Activated CD4-positive, alpha-beta T cell treated with anti-CD3 and anti-CD28 coated beads, Interleukin-2, Interleukin-6, amounts not matched to agents 100 ng/mL and 50 ng/mL, durations not matched to agents 16 hours and 8 hours (primary cell): ENCODE measurements at regions not wholly inside any gene's neighbourhood (a gene's known extent, or its start where the extent isn't known, plus 50 kb on each side); places are given as distances from the start of the nearest gene placed in this dataset.
"Not testable (repeated sequence)": the region's sequence is repeated elsewhere in the genome, so short reads cannot be mapped to it uniquely, and the experiment has no call there.

Experiments
- DNase-seq: peaks from one replicate; pipeline ENCODE4 v3.0.0-alpha.2; 2020

DNA sequence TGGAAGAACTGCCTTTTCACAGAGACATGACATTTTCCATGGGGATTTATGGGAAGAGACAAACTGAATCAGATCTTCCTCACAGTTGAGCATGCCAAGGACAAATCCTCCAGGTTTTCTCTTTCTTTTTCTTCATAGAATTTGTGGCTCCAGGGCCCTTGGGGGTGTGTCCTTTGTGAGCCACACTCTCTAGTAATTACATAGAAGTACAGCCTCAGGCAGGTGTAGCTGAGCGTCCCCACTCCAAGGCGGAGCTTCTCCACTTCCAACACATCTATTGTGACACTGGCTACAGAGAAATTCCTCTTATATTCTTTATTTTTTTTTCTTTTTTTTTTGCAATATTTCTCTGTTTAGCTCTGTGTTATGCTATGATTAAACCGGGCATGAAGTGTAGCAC is 420.5 kb upstream of the CD180 start:
- no peak for DNase-seq

DNA sequence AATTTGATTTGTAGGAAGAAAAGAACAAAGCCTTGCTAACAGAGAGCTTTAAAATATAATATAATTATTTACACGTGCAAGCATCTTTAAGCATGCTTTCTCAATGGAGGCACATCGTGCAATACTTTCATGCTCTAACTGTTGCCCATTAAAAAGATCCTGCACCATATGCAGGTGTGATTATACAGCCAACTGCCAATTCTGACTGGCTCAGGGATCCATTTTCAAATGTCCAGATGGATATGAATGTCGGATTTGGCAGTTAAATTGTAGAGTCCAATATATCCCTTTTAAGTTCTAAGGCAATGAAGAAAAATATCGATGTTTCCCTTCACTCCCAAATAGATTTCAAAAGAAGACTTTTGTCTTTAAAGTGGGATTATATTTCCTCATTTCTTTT is 416.4 kb upstream of the CD180 start:
- no peak for DNase-seq

- DNase-seq, result no peak
Observed at GRCh38 chr5:67610186-67610912, 413.8 kb upstream of the CD180 start.

DNA sequence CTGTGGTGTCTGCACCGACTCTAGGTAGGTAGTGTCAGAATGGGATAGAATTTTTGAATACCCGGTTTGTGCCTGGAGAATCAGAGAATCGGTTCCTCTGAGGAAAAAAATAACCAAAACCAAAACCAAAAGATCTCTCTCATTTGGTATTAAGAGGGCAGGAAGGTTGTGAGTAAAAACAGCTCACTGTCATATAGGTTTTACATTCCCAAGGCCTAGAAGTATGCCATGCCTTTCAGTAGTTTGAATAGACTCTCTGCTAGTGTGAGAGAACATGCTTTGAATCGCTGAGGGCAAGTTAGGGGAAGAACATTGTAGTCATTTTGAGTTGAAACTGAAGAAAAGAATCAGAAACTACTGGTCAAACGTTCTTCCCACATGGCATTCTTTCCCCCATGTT is 411.4 kb upstream of the CD180 start:
- DNase-seq, result no peak

DNA sequence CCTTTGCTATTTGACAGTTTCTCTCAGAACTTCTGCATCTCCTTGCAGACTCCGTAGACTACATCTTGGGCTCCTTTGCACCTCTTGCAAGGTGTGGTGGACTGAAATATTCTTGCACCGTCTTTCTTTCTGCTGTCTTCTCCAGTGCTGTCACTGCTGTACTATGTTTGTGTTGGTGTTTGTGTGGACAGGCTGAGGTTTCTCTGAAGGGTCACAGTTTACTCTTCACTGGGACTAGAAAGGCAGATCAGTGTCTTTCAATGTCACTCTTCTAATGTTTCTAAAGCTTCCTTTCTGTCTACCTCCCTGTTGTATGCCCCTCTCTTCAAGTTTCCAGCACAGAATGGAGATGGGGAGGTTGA is 410.0 kb upstream of the CD180 start:
- DNase-seq, result no peak

DNA sequence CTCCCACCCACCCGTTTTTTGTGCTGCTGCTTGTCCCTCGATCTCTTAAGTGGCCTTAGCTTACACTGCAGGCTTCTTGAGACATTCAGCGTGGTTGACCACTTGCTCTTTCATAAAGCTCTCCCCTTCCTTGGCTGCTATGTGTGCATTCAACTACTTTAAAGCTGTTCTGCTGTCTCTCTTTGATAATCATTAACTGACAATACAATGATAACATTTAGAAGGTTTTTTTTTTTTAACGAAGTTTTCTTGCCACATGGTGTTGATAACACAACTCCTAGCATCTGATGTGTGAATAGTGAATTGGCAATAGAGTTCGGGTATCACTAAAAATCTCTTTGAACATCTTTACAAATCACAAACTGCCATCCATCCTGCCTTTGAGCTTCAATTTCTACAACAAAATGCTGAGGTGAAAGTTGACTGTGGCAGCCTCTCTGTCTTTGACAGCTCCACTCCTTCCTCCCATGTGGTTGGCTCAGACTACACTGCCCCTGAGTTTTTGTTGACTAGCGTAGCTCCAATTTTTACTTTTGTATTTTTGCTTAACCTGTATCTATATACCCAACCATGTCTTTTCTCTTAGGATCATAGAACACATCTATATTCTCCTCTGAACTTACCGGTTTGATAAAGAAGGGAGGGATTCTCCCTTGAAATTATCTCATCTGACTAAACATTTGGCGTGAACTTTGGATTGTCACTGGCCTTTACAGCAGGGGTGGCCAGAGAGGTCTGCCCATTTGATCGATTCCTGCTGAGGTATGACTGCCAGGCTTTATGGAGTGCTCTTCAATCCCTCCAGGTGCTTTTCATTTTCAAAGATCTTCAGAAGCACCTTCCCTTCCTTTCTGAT is 409.4 kb upstream of the CD180 start:
- no peak for DNase-seq

- no peak for DNase-seq
Observed at GRCh38 chr5:67591491-67591890, 394.9 kb upstream of the CD180 start.

DNA sequence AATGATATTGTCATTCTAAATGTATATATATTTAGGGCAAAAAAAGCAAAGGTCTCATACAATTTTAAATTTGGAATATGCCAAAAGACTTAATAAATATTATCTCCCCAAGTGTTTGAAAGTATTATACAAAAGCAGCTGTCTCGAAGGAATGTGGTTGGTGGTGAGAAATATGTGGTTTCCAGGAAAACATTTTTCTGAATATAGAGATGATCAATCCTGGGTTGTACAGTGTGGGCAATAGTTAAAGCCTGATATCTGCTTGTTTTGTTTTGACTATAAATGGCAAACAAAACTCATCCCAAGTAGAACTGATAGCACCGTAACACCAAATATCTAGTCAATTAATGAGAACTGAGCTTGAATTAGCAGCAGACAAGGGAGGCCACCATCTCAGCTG is 391.8 kb upstream of the CD180 start:
- no peak for DNase-seq

GRCh38 chr5:67581203-67581602 is 384.6 kb upstream of the CD180 start:
- DNase-seq, result no peak

GRCh38 chr5:67578011-67578410 is 381.4 kb upstream of the CD180 start:
- no peak for DNase-seq

- DNase-seq, result no peak
Observed at GRCh38 chr5:67577424-67577823, 380.8 kb upstream of the CD180 start.

GRCh38 chr5:67576112-67576511 is 379.5 kb upstream of the CD180 start:
- DNase-seq, result no peak

GRCh38 chr5:67575087-67575486 is 378.5 kb upstream of the CD180 start:
- DNase-seq, result no peak

DNA sequence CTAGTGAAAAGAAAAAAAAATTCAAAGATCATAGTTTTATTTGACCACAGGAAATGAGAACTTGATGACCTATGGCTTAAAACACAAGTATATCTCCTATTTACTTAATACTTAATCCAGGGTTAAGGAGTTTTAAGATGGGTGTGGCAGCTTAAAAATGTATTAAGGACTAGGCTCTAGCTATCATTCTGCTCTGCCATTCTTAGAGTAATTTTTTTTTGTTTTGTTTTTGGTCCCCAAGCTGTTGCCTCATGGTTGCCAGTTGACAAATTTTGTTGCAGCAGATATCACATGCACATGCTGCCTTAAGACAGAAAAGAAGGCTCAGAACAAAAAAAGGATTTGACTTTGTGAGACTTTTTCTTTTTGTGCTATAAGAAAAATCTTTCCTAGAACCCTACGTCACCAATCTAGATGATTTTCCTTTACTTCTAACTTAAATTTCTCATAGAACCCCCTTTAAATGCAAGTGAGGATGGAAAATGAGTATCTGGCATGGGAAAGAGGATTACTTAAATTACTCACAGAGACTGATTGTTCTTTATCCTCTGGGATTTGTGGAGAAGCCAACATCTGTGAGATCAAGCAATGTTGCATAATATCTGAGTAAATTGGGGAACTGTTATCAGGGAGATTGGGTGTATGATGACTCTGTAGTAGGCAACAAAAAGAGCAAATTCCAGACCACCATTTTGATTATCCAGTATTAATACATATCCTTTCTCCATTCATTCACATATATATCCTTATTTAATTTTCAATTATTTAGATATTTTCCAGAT is 364.7 kb upstream of the CD180 start:
- DNase-seq, result no peak

DNA sequence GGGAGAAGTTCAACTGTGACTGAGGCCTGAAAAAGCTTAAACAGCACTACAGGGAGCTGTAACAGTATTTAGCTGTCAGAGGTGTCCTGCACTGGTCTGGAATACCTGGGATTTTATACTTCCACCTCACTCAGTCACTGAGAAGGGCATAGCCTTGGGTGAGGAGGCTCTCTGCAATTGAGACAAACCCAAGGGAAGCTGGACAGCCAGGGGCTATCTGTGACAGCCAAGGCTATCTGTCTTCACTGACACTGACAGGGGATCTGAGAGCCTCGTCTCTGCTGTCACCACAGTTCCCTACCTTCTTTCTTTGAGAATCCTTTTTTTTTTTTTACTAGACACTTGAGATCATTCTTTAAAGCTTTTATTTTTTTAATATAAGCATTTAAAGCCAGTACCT is 356.2 kb upstream of the CD180 start:
- no peak for DNase-seq

DNA sequence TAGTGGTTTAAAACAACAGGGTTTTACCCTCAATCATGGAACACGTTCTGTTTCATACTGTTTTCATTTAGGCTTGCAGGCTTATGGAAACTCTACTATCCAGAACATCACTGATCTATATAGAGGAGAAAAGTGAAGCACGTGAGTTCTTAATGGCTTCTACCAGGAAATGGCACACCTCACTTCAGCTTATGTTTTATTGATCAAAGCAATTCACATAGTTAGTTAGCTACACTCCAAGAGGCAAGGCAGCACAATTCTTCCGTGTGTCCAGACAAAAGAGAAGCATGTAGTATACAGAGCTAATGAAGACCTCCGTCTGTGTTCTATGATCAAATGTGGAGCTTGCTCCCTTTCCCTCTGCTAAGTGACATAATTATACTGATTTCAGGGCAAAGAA is 353.3 kb upstream of the CD180 start:
- no peak for DNase-seq

DNA sequence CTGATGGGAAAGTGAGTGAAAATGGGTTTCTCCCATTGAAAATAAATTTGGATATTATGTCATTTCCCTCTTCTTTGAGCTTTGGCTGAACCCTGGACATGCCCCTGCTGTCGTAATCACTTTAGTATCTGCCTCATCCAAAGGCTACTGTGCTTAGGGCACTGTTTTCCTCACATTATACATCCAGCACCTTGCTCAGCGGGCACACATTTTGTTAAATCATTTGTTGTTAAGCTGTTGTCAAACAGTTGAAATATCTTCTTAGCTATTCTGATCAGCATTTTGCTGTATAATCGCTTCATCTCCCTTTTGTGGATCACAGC is 352.7 kb upstream of the CD180 start:
- no peak for DNase-seq

- DNase-seq, result no peak
Observed at GRCh38 chr5:67548520-67549295, 352.1 kb upstream of the CD180 start.

- no peak for DNase-seq
Observed at GRCh38 chr5:67547682-67548081, 351.1 kb upstream of the CD180 start.

DNA sequence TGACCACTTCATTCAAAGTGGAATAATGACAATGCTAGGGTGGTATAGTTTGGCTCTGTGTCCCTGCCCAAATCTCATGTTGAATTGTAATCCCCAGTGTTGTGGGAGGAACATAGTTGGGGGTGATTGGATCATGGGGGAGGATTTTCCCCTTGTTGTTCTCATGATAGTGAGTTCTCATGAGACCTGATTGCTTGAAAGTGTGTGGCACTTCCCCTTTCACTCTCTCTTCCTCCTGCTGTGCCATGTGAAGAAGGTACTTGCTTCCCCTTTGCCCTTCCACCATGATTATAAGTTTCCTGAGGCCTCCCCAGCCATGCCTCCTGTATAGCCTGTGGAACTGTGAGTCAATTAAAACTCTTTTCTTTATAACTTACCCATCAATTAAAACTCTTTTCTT is 348.3 kb upstream of the CD180 start:
- DNase-seq, result not testable (repeated sequence)

DNA sequence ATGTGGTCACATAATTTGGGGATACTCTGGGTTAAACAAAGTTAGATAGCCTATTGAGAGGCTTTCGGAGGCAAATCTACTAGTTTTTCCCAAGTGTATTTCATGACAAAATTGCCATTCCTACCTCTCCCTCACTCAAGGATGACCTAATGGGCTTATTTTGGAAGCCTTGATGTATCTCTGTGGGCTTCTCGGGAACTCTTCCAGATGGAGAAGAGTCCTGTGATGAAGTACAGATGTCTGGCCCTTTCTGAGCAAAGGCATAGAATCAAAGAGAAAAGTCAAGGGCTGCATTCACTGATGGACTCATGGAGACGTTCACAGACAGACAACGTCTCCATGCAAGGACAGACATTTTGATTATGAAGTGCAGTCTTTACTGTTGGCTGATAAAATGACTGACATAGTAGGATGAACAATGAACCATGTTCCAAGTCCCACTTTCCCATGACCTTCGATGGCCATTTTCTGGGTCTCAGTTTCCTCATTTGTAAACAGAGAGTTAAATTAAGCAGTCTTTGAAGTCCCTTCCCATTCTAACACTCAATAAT is 347.2 kb upstream of the CD180 start:
- no peak for DNase-seq

DNA sequence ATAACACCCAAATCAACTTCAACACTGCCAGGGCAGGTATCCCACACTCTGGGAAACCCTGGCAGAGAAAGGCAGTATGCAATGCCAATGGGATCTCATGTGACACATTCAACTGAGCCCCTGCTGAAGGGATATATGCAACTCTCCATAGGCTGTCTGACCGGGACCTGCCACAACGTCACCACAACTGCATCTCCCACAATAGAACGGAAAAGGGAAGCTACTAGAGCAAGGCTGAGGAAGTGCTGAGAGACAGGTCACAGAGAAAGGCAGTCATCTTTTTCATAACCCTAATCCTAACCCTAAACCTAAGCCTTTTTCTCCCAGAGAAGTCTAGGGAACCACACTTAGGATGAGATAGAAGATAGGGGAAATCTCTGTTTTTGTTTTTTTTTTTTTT is 345.9 kb upstream of the CD180 start:
- no peak for DNase-seq

GRCh38 chr5:67541875-67542274 is 345.3 kb upstream of the CD180 start:
- no peak for DNase-seq
